GM12875 (cell line): ENCODE measurements at regions not wholly inside any gene's neighbourhood (a gene's known extent, or its start where the extent isn't known, plus 50 kb on each side); places are given as distances from the start of the nearest gene placed in this dataset.

Experiments used
- H3K4me3 ChIP-seq: one replicate; pipeline ENCODE4 v1.5.1; 2011; ENCODE audit warnings: low read depth, low read length, control low read depth
- TF ChIP-seq, protein P1 (sequence below): IDR thresholded peaks from 2 replicates; pipeline ENCODE4 v1.5.1; 2011; ENCODE audit warnings: low read depth, mild to moderate bottlenecking, control low read depth, inconsistent platforms, low read length, moderate library complexity, borderline replicate concordance; ENCODE audit not compliant: insufficient read depth

GRCh38 chr20:52084727-52085126, 106.9 kb downstream of the ZFP64 start:
- TF ChIP-seq, protein P1, sequence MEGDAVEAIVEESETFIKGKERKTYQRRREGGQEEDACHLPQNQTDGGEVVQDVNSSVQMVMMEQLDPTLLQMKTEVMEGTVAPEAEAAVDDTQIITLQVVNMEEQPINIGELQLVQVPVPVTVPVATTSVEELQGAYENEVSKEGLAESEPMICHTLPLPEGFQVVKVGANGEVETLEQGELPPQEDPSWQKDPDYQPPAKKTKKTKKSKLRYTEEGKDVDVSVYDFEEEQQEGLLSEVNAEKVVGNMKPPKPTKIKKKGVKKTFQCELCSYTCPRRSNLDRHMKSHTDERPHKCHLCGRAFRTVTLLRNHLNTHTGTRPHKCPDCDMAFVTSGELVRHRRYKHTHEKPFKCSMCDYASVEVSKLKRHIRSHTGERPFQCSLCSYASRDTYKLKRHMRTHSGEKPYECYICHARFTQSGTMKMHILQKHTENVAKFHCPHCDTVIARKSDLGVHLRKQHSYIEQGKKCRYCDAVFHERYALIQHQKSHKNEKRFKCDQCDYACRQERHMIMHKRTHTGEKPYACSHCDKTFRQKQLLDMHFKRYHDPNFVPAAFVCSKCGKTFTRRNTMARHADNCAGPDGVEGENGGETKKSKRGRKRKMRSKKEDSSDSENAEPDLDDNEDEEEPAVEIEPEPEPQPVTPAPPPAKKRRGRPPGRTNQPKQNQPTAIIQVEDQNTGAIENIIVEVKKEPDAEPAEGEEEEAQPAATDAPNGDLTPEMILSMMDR, result no peak
- H3K4me3 ChIP-seq, result no peak overlapping the region

DNA sequence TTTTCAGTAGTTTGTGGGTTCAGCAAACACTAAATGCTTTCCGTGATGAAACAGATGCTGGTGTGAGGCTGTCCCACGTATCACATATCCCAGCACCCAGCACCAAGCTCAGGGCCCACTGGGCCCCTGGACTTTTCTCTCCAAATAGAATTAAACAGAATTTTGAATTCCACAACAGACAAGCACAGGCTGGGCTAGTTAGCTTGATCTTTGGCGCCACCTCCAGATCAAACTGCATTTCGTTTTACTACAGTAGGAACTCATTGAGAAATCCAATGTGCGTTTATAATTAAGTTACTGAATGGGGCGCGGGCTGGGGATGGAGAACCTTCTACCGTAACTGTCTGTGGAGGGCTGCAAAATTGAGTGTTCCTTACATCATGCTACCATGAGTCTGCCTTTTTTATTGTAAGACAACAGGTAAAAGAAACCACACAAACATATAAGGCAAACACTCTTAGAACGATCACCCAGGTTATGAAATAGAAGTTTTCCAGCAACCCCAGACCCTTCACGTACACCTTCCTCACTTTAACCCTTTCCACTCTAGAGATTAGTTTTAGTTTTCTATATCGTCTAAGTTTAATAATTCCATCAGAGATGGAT, 107.8 kb downstream of the ZFP64 start:
- TF ChIP-seq, protein P1, result no peak
- H3K4me3 ChIP-seq, result no peak overlapping the region

DNA sequence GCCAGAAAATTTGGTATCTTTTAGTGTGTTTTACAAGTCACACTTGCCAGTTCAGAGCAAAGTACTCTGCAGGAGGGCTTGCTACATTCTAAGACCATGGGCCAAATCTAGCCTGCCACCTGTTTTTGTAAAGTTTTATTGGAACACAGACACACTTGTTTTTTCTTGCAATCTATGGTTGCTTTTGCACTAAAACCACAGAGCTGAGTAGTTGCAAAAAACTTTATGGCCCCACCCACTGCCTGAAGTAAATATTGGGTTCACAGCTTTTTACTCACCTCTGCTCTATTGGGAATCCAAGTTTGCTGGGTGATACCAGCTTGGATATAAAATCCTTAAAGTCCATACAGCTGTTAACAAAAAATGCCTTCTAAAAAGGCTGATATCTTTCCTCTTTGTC, 109.0 kb downstream of the ZFP64 start:
- H3K4me3 ChIP-seq, result no peak overlapping the region
- TF ChIP-seq, protein P1, result no peak

GRCh38 chr20:52081791-52082190, 109.8 kb downstream of the ZFP64 start:
- TF ChIP-seq, protein P1, result no peak
- H3K4me3 ChIP-seq, result no peak overlapping the region

GRCh38 chr20:52081066-52081465, 110.5 kb downstream of the ZFP64 start:
- H3K4me3 ChIP-seq, result no peak overlapping the region
- TF ChIP-seq, protein P1, result no peak

DNA sequence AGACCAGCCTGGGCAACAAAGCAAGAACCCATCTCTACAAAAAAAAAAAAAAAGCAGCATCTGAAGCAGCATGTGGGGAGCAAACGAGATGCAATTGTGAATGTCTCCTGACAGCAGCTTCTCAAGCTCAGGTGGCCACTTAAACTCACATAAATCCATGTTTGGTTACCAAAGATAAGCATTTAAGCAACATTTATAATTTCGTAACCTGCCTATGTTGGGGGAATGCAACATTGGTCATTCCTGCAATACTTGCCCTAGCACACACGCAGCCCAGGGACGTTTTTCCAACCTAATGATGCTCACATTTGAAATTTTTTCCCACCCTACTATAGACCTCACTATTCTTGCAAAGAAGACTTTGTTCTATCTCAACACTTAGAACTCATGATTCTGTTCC, 113.3 kb downstream of the ZFP64 start:
- TF ChIP-seq, protein P1, result no peak

GRCh38 chr20:52076164-52076563, 115.4 kb downstream of the ZFP64 start:
- H3K4me3 ChIP-seq, result no peak overlapping the region
- TF ChIP-seq, protein P1, result no peak

More for the DNA sequence above, 113.3 kb downstream of the ZFP64 start:
- H3K4me3 ChIP-seq, result no peak overlapping the region
